SK-N-MC (cell line): ENCODE measurements at regions not wholly inside any gene's neighbourhood (a gene's known extent, or its start where the extent isn't known, plus 50 kb on each side); places are given as distances from the start of the nearest gene placed in this dataset.
A peak's percentile ranks its signal among the peaks of the same experiment; 100 is the strongest.

Source experiments
- DNase-seq: peaks from one replicate; pipeline ENCODE4 v3.0.0-alpha.2; 2011; ENCODE audit warnings: low read depth, low spot score
- H3K27ac ChIP-seq: fragments of 200-600 bp; sonication (generic); 2 replicates; pipeline ENCODE4 v1.5.1; 2016; ENCODE audit warnings: mixed run types
- H3K36me3 ChIP-seq: fragments of 200-600 bp; sonication (generic); 2 replicates; pipeline ENCODE4 v1.6.1; 2017; ENCODE audit warnings: antibody characterized with exemption, low read length, mixed read lengths; ENCODE audit not compliant: insufficient read depth
- H3K4me3 ChIP-seq: fragments of 200-600 bp; sonication (generic); 2 replicates; pipeline ENCODE4 v1.5.1; 2016
- H3K9ac ChIP-seq: fragments of 200-600 bp; sonication (generic); 2 replicates; pipeline ENCODE4 v1.8.0; 2017; ENCODE audit warnings: mixed run types, mixed read lengths; ENCODE audit not compliant: insufficient read length
- H3K9me3 ChIP-seq: fragments of 200-600 bp; sonication (generic); 2 replicates; pipeline ENCODE4 v1.6.1; 2017; ENCODE audit warnings: low read depth, mild to moderate bottlenecking, antibody characterized with exemption, low read length, moderate library complexity, mixed read lengths
- EZH2 ChIP-seq: fragments of 200-600 bp; sonication (generic); IDR thresholded peaks from one replicate; pipeline ENCODE4 v1.6.1; 2017; ENCODE audit warnings: antibody characterized with exemption
- FOXP2 ChIP-seq: optimal IDR thresholded peaks from 2 replicates; pipeline ENCODE3; 2011; ENCODE audit warnings: mild to moderate bottlenecking, moderate library complexity; ENCODE audit not compliant: insufficient read depth; ENCODE audit errors: extremely low read length, control extremely low read depth
- POLR2AphosphoS5 ChIP-seq: IDR thresholded peaks from 2 replicates; pipeline ENCODE4 v1.6.1; 2012; ENCODE audit warnings: mild to moderate bottlenecking, low read depth, low read length, borderline replicate concordance

- DNase-seq: no peak
- Histone ChIP-seq H3K36me3 (no peaks in the 10 kb centered on the region), H3K9me3 (no peaks in the 10 kb centered on the region), H3K9ac (no peak overlapping the region), H3K4me3 (no peak overlapping the region), H3K27ac (no peak overlapping the region)
- TF ChIP-seq EZH2: no peak
- no peak for TF ChIP-seq POLR2AphosphoS5
- no peak for TF ChIP-seq FOXP2
Measured at GRCh38 chr17:65324611-65325342, 187.6 kb downstream of the RGS9 start.

GRCh38 chr17:65323049-65323448 lies 185.9 kb downstream of the RGS9 start:
- H3K4me3 ChIP-seq: no peak overlapping the region
- no peaks in the 10 kb centered on the region for H3K36me3 ChIP-seq
- no peak for TF ChIP-seq FOXP2
- no peak for TF ChIP-seq POLR2AphosphoS5
- no peak for TF ChIP-seq EZH2
- no peak overlapping the region for H3K9ac ChIP-seq
- no peak for DNase-seq
- H3K27ac ChIP-seq: no peak overlapping the region
- no peaks in the 10 kb centered on the region for H3K9me3 ChIP-seq

- H3K36me3 ChIP-seq: no peaks in the 10 kb centered on the region
Measured at GRCh38 chr17:65320820-65321219, 183.7 kb downstream of the RGS9 start.

GRCh38 chr17:65314212-65314611 lies 177.0 kb downstream of the RGS9 start:
- H3K27ac ChIP-seq: no peak overlapping the region
- no peak overlapping the region for H3K9ac ChIP-seq
- H3K4me3 ChIP-seq: no peak overlapping the region
- no peaks in the 10 kb centered on the region for H3K36me3 ChIP-seq
- no peaks in the 10 kb centered on the region for H3K9me3 ChIP-seq
- no peak for TF ChIP-seq FOXP2
- TF ChIP-seq EZH2: no peak
- TF ChIP-seq POLR2AphosphoS5: no peak
- no peak for DNase-seq

More at GRCh38 chr17:65320820-65321219, 183.7 kb downstream of the RGS9 start:
- no peak overlapping the region for H3K27ac ChIP-seq
- no peak for DNase-seq
- H3K4me3 ChIP-seq: no peak overlapping the region
- TF ChIP-seq EZH2: no peak
- TF ChIP-seq FOXP2: no peak
- TF ChIP-seq POLR2AphosphoS5: no peak
- no peaks in the 10 kb centered on the region for H3K9me3 ChIP-seq
- no peak overlapping the region for H3K9ac ChIP-seq

GRCh38 chr17:65312718-65313377 lies 175.7 kb downstream of the RGS9 start:
- Histone ChIP-seq H3K9me3 (no peaks in the 10 kb centered on the region), H3K36me3 (no peaks in the 10 kb centered on the region), H3K27ac (no peak overlapping the region), H3K4me3 (no peak overlapping the region), H3K9ac (no peak overlapping the region)
- no peak for TF ChIP-seq FOXP2
- TF ChIP-seq POLR2AphosphoS5: no peak
- no peak for DNase-seq

- H3K4me3 ChIP-seq: no peak overlapping the region
- no peaks in the 10 kb centered on the region for H3K36me3 ChIP-seq
- no peak overlapping the region for H3K9ac ChIP-seq
- DNase-seq: no peak
- TF ChIP-seq FOXP2 (no peak), POLR2AphosphoS5 (no peak), EZH2 (no peak)
- H3K9me3 ChIP-seq: no peaks in the 10 kb centered on the region
- no peak overlapping the region for H3K27ac ChIP-seq
Measured at GRCh38 chr17:65311261-65311660, 174.1 kb downstream of the RGS9 start.

- TF ChIP-seq FOXP2 (no peak), POLR2AphosphoS5 (no peak), EZH2 (no peak)
- H3K4me3 ChIP-seq: no peak overlapping the region
- peaks cover 2% of the 10 kb centered on the region; the same call in 1 of the 2 replicates for H3K9me3 ChIP-seq
- H3K27ac ChIP-seq: no peak overlapping the region
- H3K9ac ChIP-seq: no peak overlapping the region
- no peaks in the 10 kb centered on the region for H3K36me3 ChIP-seq
- DNase-seq: no peak
Measured at GRCh38 chr17:65307961-65308316, 170.8 kb downstream of the RGS9 start.

GRCh38 chr17:65307081-65307960 lies 170.2 kb downstream of the RGS9 start:
- Histone ChIP-seq H3K9me3 (peaks cover 2% of the 10 kb centered on the region; the same call in 1 of the 2 replicates), H3K27ac (no peak overlapping the region), H3K36me3 (no peaks in the 10 kb centered on the region), H3K4me3 (peak overlapping the region; percentile 47), H3K9ac (no peak overlapping the region)
- TF ChIP-seq POLR2AphosphoS5 (no peak), FOXP2 (no peak), EZH2 (no peak)
- no peak for DNase-seq
